ENCODE measurements at regions not wholly inside any gene's neighbourhood (a gene's known extent, or its start where the extent isn't known, plus 50 kb on each side); places are given as distances from the start of the nearest gene placed in this dataset.

DNA sequence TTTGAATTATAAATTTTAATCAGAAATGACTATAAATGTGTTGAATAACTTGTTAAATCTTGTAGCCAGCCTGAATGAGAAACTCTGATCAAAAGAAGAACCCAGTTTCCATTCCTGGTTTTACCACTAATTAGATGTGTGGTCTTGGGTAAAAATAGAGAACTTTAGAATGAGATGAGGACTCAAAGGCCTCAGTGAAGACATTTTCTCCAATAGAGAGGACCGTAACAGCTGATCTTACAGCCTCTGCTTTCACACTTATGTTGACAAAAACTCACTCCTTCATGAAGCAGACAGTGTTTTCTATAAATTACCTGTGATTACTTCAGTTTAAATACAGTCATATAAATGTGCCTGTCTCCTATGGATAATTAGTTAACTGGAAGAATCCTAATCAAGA is 200.1 kb upstream of the MEOX2 start:
- 91 to 100% (median 96%) methylated on average over 1 of the region's 1 CpG for WGBS, 3 donors
- TF ChIP-seq, protein P1, sequence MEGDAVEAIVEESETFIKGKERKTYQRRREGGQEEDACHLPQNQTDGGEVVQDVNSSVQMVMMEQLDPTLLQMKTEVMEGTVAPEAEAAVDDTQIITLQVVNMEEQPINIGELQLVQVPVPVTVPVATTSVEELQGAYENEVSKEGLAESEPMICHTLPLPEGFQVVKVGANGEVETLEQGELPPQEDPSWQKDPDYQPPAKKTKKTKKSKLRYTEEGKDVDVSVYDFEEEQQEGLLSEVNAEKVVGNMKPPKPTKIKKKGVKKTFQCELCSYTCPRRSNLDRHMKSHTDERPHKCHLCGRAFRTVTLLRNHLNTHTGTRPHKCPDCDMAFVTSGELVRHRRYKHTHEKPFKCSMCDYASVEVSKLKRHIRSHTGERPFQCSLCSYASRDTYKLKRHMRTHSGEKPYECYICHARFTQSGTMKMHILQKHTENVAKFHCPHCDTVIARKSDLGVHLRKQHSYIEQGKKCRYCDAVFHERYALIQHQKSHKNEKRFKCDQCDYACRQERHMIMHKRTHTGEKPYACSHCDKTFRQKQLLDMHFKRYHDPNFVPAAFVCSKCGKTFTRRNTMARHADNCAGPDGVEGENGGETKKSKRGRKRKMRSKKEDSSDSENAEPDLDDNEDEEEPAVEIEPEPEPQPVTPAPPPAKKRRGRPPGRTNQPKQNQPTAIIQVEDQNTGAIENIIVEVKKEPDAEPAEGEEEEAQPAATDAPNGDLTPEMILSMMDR (IDR thresholded peaks at IDR 0.05): no peak
- intact Hi-C loops (cut with DNase I): no loop called here

DNA sequence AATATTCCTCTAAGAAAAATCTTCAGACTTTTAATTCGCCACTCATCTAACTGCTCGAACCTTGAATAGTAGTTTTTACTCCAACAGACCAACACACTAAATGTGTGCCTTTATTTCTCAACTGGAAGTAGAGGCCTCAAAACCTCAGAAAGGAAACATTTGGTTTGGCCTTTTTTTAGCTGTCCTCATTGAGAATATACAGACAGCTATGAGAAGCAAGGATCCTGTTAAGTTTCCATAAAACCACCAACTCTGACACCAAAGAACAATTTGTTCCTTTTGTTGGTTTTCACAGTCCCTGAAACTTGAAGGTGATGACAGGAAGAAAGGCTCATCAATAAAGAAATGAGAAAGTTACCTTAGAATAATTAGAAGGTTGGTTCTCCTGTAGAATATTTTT is 199.2 kb upstream of the MEOX2 start:
- Histone ChIP-seq H3K4me1 (no peaks in the 10 kb centered on the region), H3K9me3 (peaks cover 3% of the 10 kb centered on the region), H3K27ac (no peak overlapping the region), H3K4me3 (no peak overlapping the region), H3K27me3 (ENCODE audit: insufficient read depth in 3 of 3, low read length in 2 of 3) (no peaks in the 10 kb centered on the region), H3K36me3 (ENCODE audit: insufficient read depth in 1 of 2, low read depth in 1 of 2) (no peaks in the 10 kb centered on the region)
- DNase-seq (no peak), ATAC-seq (no peak)
- intact Hi-C loops (cut with DNase I): no loop called here
- WGBS, 3 donors: 89 to 95% (median 92%) methylated on average over 2 of the region's 2 CpGs
- TF ChIP-seq, protein P1 (IDR thresholded peaks at IDR 0.05): no peak

More for the DNA sequence above, 200.1 kb upstream of the MEOX2 start:
- ATAC-seq (no peak), DNase-seq (no peak)
- Histone ChIP-seq H3K27ac (no peak overlapping the region), H3K4me1 (no peaks in the 10 kb centered on the region), H3K9me3 (peaks cover 2% of the 10 kb centered on the region), H3K27me3 (ENCODE audit: insufficient read depth in 3 of 3, low read length in 2 of 3) (no peaks in the 10 kb centered on the region), H3K36me3 (ENCODE audit: insufficient read depth in 1 of 2, low read depth in 1 of 2) (no peaks in the 10 kb centered on the region), H3K4me3 (no peak overlapping the region)

DNA sequence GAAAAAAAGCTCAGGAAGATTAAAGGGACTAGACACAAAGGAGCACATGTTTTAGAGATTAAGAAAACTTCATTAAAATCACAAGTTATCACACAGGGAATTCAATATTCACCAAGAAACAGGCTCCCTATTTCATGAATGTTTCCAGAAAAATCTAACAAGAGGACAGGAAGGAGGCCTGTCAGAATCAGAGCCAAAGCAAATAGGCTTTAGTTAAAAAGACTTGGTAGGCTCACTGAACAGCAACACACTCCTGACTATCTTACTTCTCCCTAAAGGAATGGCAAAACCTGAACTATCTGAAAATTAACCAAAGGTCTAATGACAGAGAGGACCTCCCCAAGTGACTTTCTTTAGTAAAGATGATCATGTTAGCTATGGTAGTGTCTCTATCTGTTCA is 188.3 kb upstream of the MEOX2 start:
- intact Hi-C loops (cut with DNase I): no loop called here
- Histone ChIP-seq H3K4me3 (no peak overlapping the region), H3K27ac (no peak overlapping the region), H3K4me1 (no peaks in the 10 kb centered on the region), H3K36me3 (ENCODE audit: insufficient read depth in 1 of 2, low read depth in 1 of 2) (no peaks in the 10 kb centered on the region), H3K27me3 (ENCODE audit: insufficient read depth in 3 of 3, low read length in 2 of 3) (no peaks in the 10 kb centered on the region), H3K9me3 (no peaks in the 10 kb centered on the region)
- DNase-seq (no peak), ATAC-seq (no peak)
- TF ChIP-seq, protein P1 (IDR thresholded peaks at IDR 0.05): no peak

DNA sequence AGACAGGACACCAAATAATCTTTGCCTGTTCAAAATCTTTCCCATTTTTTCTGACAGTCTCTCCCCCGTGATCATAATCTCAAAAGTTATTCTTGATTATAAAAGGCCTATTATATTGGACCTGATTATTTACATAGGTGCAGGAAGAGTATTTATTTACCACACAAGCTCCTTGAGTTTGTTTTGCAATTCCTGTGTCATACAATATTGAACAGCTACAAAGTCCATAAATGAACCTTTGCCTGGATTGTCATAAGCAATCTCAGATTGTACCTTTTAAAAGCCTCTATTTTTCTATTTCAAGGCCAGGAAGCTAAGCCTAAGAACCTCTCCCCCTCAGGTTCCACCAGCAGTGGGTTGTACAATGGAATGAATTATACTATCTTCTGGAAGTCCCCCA is 183.9 kb upstream of the MEOX2 start:
- intact Hi-C loops (cut with DNase I): no loop called here
- 75 to 95% (median 78%) methylated on average over 1 of the region's 1 CpG for WGBS, 3 donors
- TF ChIP-seq, protein P1 (IDR thresholded peaks at IDR 0.05): no peak
- Histone ChIP-seq H3K36me3 (ENCODE audit: insufficient read depth in 1 of 2, low read depth in 1 of 2) (no peaks in the 10 kb centered on the region), H3K4me1 (no peaks in the 10 kb centered on the region), H3K9me3 (no peaks in the 10 kb centered on the region), H3K4me3 (no peak overlapping the region), H3K27me3 (ENCODE audit: insufficient read depth in 3 of 3, low read length in 2 of 3) (no peaks in the 10 kb centered on the region), H3K27ac (no peak overlapping the region)
- DNase-seq: no peak
- no peak for ATAC-seq

DNA sequence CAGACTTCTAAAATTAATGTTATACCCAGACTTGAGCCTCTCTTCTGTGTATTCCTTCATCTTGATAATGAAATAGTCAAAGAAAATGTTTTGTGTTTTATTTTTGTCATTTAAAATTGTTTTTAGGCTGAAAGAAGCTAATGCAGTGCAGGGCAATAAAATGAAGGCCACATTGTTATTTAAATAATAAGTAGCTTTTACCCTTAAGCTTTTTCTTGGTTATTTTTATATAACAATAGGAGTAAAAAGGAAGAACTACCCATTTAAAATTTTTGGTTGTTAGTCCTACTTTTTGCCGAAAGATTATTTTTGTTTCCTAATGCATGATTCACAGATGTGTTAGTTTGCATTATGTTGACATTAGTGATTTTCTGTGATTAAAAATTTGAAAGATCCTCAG is 181.0 kb upstream of the MEOX2 start:
- Histone ChIP-seq H3K36me3 (ENCODE audit: insufficient read depth in 1 of 2, low read depth in 1 of 2) (no peaks in the 10 kb centered on the region), H3K4me3 (no peak overlapping the region), H3K27me3 (ENCODE audit: insufficient read depth in 3 of 3, low read length in 2 of 3) (no peaks in the 10 kb centered on the region), H3K9me3 (no peaks in the 10 kb centered on the region), H3K27ac (no peak overlapping the region), H3K4me1 (no peaks in the 10 kb centered on the region)
- ATAC-seq (no peak), DNase-seq (no peak)
- 78 to 86% (median 85%) methylated on average over 1 of the region's 1 CpG for WGBS, 3 donors
- intact Hi-C loops (cut with DNase I): no loop called here
- TF ChIP-seq, protein P1 (IDR thresholded peaks at IDR 0.05): no peak
